Stomach (tissue), 4 donors: ENCODE measurements at regions not wholly inside any gene's neighbourhood (a gene's known extent, or its start where the extent isn't known, plus 50 kb on each side); places are given as distances from the start of the nearest gene placed in this dataset.

Source experiments
- CTCF ChIP-seq, 7 experiments: fragments of 450-650 bp in 4 of 7; fragments of 200-600 bp in 3 of 7; sonication (generic) in 3 of 7; IDR thresholded peaks; one replicate each; pipeline ENCODE4 v1.5.1; 2016 to 2019; ENCODE audit warnings: antibody characterized with exemption in 7 of 7, control low read depth in 2 of 7, mild to moderate bottlenecking in 1 of 7
- POLR2AphosphoS5 ChIP-seq, 3 donors: sonication (generic); formaldehyde crosslinking; IDR thresholded peaks; one replicate each; pipeline ENCODE4 v1.6.1; 2016; ENCODE audit warnings: antibody characterized with exemption in 3 of 3

GRCh38 chr1:56105397-56105796 lies 474.0 kb downstream of the PLPP3 start:
- TF ChIP-seq POLR2AphosphoS5 (IDR thresholded peaks at IDR 0.05) (no peak), CTCF (IDR thresholded peaks at IDR 0.05) (no peak)
